C4-2B (cell line): ENCODE measurements at regions not wholly inside any gene's neighbourhood (a gene's known extent, or its start where the extent isn't known, plus 50 kb on each side); places are given as distances from the start of the nearest gene placed in this dataset.

Source experiments
- H3K27ac ChIP-seq: fragments of 450-650 bp; 2 replicates; pipeline ENCODE4 v1.5.1; 2017
- ZFX ChIP-seq: fragments of 450-650 bp; IDR thresholded peaks from 2 replicates; pipeline ENCODE4 v1.6.1; 2017
- TF ChIP-seq, protein P1 (sequence below): fragments of 450-650 bp; conservative IDR thresholded peaks from 2 replicates; pipeline ENCODE4 v1.5.1; 2017; ENCODE audit warnings: mild to moderate bottlenecking

DNA sequence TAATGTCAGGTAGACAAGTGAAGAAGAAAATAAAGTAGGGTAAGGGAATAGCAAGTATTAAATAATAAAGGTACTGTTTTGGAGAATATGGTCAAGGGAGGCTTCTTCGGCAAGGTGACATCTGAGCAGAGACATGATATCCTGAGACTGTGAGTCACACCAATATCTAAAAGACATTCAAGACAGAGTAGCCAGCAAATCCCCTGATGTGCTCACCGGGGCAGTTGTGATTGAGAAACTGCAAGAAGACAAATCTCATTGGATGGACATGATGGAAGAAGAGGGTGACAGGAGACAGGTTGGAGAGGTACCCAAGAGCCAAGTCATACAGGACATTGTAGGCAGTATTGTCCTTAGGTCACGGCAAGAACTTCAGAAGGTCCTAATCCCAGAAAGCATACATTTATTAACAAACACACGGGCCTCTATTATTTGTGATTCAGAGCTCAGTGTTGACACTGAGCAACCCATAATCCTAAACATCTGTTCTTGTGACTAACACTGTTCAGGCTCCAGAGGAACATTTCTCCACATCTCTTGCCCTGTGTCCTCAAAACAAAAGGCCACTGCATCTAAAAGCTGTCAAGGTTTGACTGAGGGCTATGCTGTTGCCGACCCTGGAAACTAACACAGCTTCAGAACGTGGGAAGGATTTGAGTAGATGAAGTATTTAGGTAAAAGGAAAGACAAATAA is 258.7 kb upstream of the CLINT1 start:
- no peak overlapping the region for H3K27ac ChIP-seq
- TF ChIP-seq, protein P1, sequence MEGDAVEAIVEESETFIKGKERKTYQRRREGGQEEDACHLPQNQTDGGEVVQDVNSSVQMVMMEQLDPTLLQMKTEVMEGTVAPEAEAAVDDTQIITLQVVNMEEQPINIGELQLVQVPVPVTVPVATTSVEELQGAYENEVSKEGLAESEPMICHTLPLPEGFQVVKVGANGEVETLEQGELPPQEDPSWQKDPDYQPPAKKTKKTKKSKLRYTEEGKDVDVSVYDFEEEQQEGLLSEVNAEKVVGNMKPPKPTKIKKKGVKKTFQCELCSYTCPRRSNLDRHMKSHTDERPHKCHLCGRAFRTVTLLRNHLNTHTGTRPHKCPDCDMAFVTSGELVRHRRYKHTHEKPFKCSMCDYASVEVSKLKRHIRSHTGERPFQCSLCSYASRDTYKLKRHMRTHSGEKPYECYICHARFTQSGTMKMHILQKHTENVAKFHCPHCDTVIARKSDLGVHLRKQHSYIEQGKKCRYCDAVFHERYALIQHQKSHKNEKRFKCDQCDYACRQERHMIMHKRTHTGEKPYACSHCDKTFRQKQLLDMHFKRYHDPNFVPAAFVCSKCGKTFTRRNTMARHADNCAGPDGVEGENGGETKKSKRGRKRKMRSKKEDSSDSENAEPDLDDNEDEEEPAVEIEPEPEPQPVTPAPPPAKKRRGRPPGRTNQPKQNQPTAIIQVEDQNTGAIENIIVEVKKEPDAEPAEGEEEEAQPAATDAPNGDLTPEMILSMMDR: no peak
- TF ChIP-seq ZFX: no peak

- TF ChIP-seq, protein P1: no peak
- no peak for TF ChIP-seq ZFX
- H3K27ac ChIP-seq: no peak overlapping the region
Measured at GRCh38 chr5:158116965-158117364, 258.0 kb upstream of the CLINT1 start.

DNA sequence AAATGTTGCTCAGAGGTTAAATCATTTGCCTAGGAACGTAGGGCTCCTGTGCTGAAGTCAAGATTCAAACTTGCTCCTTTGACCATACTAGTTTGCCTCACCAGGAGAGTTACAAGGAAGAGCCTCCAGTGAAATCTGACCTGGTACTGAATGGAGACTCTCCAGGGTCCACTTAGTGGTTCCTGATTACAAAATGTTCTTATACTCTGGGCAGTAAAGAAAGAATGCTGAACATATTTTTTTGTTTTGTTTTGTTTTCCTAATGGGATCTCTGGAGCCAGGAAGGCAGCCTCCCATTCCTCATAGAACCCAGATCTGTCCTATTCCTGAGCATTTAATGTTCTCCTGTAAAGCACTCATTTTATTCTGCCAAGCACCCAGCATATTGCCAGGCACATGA is 256.5 kb upstream of the CLINT1 start:
- no peak overlapping the region for H3K27ac ChIP-seq
- TF ChIP-seq, protein P1: no peak
- TF ChIP-seq ZFX: no peak

DNA sequence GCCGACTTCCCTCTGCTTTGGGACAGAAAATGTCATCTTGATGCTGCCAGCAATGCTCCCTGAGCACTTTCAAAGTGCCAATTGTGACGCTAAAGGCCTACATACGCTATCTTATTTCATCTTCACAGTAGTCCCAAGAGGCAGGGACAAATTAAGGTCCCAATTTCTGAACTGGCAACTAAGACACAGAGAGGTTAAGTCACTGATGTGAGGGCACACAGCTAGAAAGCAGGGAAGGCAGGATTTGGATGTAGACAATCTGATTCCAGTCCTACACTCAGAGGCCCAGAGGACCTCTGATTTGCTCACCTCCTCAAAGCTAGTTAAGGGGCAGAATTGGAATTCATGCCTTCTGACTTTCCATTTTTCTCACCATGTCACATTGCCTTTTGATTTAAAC is 249.2 kb upstream of the CLINT1 start:
- TF ChIP-seq ZFX: no peak
- TF ChIP-seq, protein P1: no peak
- H3K27ac ChIP-seq: no peak overlapping the region

GRCh38 chr5:158100373-158100888 is 241.5 kb upstream of the CLINT1 start:
- TF ChIP-seq, protein P1: no peak
- no peak for TF ChIP-seq ZFX
- no peak overlapping the region for H3K27ac ChIP-seq

DNA sequence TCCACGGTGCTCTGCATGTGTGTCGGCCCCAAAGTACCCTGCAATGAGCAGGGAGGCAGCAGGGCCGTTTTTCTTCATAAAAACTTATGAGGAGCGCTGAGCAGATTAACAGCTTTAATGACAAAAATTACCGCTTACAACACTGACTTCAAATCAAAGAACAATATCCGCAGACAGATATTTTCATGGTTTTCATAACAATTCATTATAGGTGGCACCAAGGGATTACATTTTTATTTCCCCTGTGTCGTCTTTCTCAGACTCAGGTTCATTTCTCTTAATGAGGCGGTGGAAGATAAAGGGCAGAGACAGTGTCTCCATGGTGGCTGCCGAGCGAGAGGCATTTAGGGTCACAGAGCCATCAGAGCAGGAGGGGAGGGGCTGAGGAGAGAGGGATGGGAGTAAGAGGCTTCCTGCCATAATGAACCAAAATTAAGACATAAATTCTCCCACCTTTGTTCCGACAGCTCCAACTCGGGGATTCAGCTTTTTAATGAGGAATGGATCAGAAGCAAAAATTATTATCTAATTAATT is 240.7 kb upstream of the CLINT1 start:
- H3K27ac ChIP-seq: no peak overlapping the region
- no peak for TF ChIP-seq ZFX
- TF ChIP-seq, protein P1: no peak

- no peak overlapping the region for H3K27ac ChIP-seq
- TF ChIP-seq, protein P1: no peak
- TF ChIP-seq ZFX: no peak
Measured at GRCh38 chr5:158096835-158097234, 237.9 kb upstream of the CLINT1 start.
